ENCODE measurements at regions not wholly inside any gene's neighbourhood (a gene's known extent, or its start where the extent isn't known, plus 50 kb on each side); places are given as distances from the start of the nearest gene placed in this dataset.

GRCh38 chr5:33170411-33170810 is 270.4 kb upstream of the TARS1 start:
- TF ChIP-seq CTCF (IDR thresholded peaks at IDR 0.05): no peak
- TF ChIP-seq POLR2A (IDR thresholded peaks at IDR 0.05): no peak
